Small intestine (tissue), 7 donors: ENCODE measurements at regions not wholly inside any gene's neighbourhood (a gene's known extent, or its start where the extent isn't known, plus 50 kb on each side); places are given as distances from the start of the nearest gene placed in this dataset.

Experiments used
- DNase-seq, 2 donors: peaks; one replicate each; pipeline versions ENCODE4 v3.0.0 to v3.0.0-alpha.2; 2013
- FAIRE-seq: peaks from 2 replicates; lab custom pipeline; 2012; peaks lifted over from hg19 to GRCh38; lab: Jason Lieb, UNC
- H3K27ac ChIP-seq, 3 donors: one replicate each; pipeline ENCODE4 v1.5.1; 2013; ENCODE audit warnings: low read length in 2 of 3, mild to moderate bottlenecking in 2 of 3, control low read depth in 1 of 3, inconsistent platforms in 1 of 3, low read depth in 1 of 3, moderate library complexity in 1 of 3
- H3K27me3 ChIP-seq, 3 donors: one replicate each; pipeline ENCODE4 v1.6.1; 2013; ENCODE audit warnings: low read length in 3 of 3, inconsistent platforms in 1 of 3; ENCODE audit not compliant: control insufficient read depth in 3 of 3, insufficient read depth in 3 of 3
- H3K36me3 ChIP-seq, 3 donors: one replicate each; pipeline ENCODE4 v1.6.1; 2013; ENCODE audit warnings: low read length in 3 of 3, inconsistent platforms in 1 of 3, low read depth in 1 of 3, mild to moderate bottlenecking in 1 of 3, moderate library complexity in 1 of 3; ENCODE audit not compliant: control insufficient read depth in 3 of 3, insufficient read depth in 2 of 3
- H3K4me1 ChIP-seq, 3 donors: one replicate each; pipeline ENCODE4 v1.6.1; 2013; ENCODE audit warnings: low read length in 2 of 3, inconsistent platforms in 1 of 3, low read depth in 1 of 3, mild to moderate bottlenecking in 1 of 3, moderate library complexity in 1 of 3; ENCODE audit not compliant: control insufficient read depth in 3 of 3, insufficient read depth in 2 of 3
- H3K4me3 ChIP-seq, 3 donors: one replicate each; pipeline ENCODE4 v1.5.1; 2013; ENCODE audit warnings: low read length in 3 of 3, control low read depth in 1 of 3, inconsistent platforms in 1 of 3, low read depth in 1 of 3, mild to moderate bottlenecking in 1 of 3, moderate library complexity in 1 of 3
- H3K9me3 ChIP-seq, 2 donors: one replicate each; pipeline ENCODE4 v1.6.1; 2013; ENCODE audit warnings: low read depth in 1 of 2, low read length in 1 of 2; ENCODE audit not compliant: control insufficient read depth in 2 of 2, insufficient read depth in 1 of 2
- whole genome bisulfite sequencing, 3 donors: extraction: QIAGEN DNeasy Blood & Tissue Kit; methylation state at CpG; one replicate each; pipeline ENCODE4 v1.1.7; 2013; 5-methylcytosine and 5-hydroxymethylcytosine counted together
- donor health status: healthy with polysubstance abuse.
- donor health status: control.
- donor health status: control.
- donor health status: Bipolar disorder and iron deficiency.
- donor health status: healthy.

- no peaks in the 10 kb centered on the region for H3K4me1 ChIP-seq
- H3K9me3 ChIP-seq: no peaks in the 10 kb centered on the region
- no peak overlapping the region for H3K27ac ChIP-seq
- peaks cover 0 to 3% (median 0%) of the 10 kb centered on the region in 3 donors for H3K27me3 ChIP-seq
- FAIRE-seq (no peak), DNase-seq (peak; percentile 62 to 70)
- WGBS, 3 donors: 34 to 46% (median 34%) methylated on average over 12 of the region's 12 CpGs
- no peaks in the 10 kb centered on the region for H3K36me3 ChIP-seq
- H3K4me3 ChIP-seq: no peak overlapping the region
These were observed 287.3 kb downstream of the COG6 start for GRCh38 chr13:39942552-39943273.

- H3K9me3 ChIP-seq: no peaks in the 10 kb centered on the region
- FAIRE-seq: no peak
These were observed 288.2 kb downstream of the COG6 start for GRCh38 chr13:39943711-39944110.

GRCh38 chr13:39945226-39945625 is 289.8 kb downstream of the COG6 start:
- no peak for FAIRE-seq
- Histone ChIP-seq H3K4me1 (no peaks in the 10 kb centered on the region), H3K27ac (no peak overlapping the region), H3K36me3 (no peaks in the 10 kb centered on the region), H3K27me3 (peaks cover 0 to 3% (median 0%) of the 10 kb centered on the region in 3 donors), H3K9me3 (no peaks in the 10 kb centered on the region), H3K4me3 (no peak overlapping the region)
- no peak for DNase-seq
- WGBS, 3 donors: 49 to 71% (median 69%) methylated on average over 4 of the region's 4 CpGs

More at GRCh38 chr13:39943711-39944110, 288.2 kb downstream of the COG6 start:
- Histone ChIP-seq H3K27me3 (peaks cover 0 to 3% (median 0%) of the 10 kb centered on the region in 3 donors), H3K4me3 (no peak overlapping the region), H3K4me1 (no peaks in the 10 kb centered on the region), H3K27ac (no peak overlapping the region), H3K36me3 (no peaks in the 10 kb centered on the region)
- WGBS, 3 donors: 49 to 64% (median 53%) methylated on average over 6 of the region's 6 CpGs
- no peak for DNase-seq

DNA sequence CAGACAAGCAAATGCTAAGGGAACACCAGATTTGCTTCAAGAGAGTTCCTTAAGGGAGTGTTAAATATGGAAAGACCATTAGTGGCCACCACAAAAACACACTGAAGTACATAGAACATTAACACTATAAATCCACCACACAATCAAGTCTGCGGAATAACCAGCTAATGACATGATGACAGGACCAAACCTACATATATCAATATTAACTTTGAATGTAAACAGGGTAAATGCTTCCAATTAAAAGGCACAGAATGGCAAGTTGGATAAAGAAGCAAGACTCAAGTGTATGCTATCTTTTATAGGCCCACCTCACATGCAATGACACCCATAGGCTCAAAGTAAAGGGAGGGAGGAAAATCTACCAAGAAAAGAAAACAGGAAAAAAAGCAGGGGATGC is 291.3 kb downstream of the COG6 start:
- no peaks in the 10 kb centered on the region for H3K36me3 ChIP-seq
- FAIRE-seq (no peak), DNase-seq (no peak)
- H3K4me3 ChIP-seq: no peak overlapping the region
- no peak overlapping the region for H3K27ac ChIP-seq
- 91 to 100% (median 92%) methylated on average over 1 of the region's 1 CpG for WGBS, 3 donors
- peaks cover 0 to 3% (median 0%) of the 10 kb centered on the region in 3 donors for H3K27me3 ChIP-seq
- H3K9me3 ChIP-seq: no peaks in the 10 kb centered on the region
- no peaks in the 10 kb centered on the region for H3K4me1 ChIP-seq

GRCh38 chr13:39951301-39951700 is 295.8 kb downstream of the COG6 start:
- Histone ChIP-seq H3K9me3 (no peaks in the 10 kb centered on the region), H3K4me1 (no peaks in the 10 kb centered on the region), H3K27me3 (no peaks in the 10 kb centered on the region), H3K36me3 (no peaks in the 10 kb centered on the region), H3K4me3 (no peak overlapping the region), H3K27ac (no peak overlapping the region)
- WGBS, 3 donors: 83 to 88% (median 83%) methylated on average over 3 of the region's 3 CpGs
- FAIRE-seq (no peak), DNase-seq (no peak)

- Histone ChIP-seq H3K27ac (no peak overlapping the region), H3K36me3 (no peaks in the 10 kb centered on the region), H3K9me3 (no peaks in the 10 kb centered on the region), H3K4me3 (no peak overlapping the region), H3K4me1 (no peaks in the 10 kb centered on the region), H3K27me3 (no peaks in the 10 kb centered on the region)
- FAIRE-seq (no peak), DNase-seq (peak in 1 of 2 donors; percentile 18)
- 34 to 59% (median 58%) methylated on average over 4 of the region's 4 CpGs for WGBS, 3 donors
These were observed 297.1 kb downstream of the COG6 start for GRCh38 chr13:39952249-39953233.

DNA sequence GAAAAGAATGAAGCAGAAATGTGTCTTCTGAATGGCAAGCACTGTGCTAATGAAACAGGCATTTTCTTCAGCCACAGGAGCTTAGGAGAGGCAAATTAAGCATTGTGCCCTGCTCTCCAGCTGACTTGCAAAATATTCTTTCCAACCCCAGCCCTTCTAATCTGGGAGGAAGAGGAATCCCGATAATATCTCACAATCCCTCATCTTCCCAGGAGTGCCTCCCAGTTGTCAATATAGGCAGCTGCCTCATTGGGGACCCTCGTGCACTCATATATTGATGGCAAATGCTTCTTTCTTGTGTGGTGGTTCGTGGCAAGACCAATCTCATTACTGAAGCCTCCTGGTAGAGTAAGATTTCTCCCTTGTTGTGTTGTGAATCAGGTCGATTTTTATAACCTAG is 299.0 kb downstream of the COG6 start:
- WGBS, 3 donors: 57 to 62% (median 61%) methylated on average over 4 of the region's 4 CpGs
- FAIRE-seq: no peak

GRCh38 chr13:39955560-39955959 is 300.1 kb downstream of the COG6 start:
- no peak overlapping the region for H3K27ac ChIP-seq
- no peaks in the 10 kb centered on the region for H3K4me1 ChIP-seq
- H3K4me3 ChIP-seq: no peak overlapping the region
- FAIRE-seq (no peak), DNase-seq (no peak)
- no peaks in the 10 kb centered on the region for H3K36me3 ChIP-seq
- H3K9me3 ChIP-seq: no peaks in the 10 kb centered on the region
- no peaks in the 10 kb centered on the region for H3K27me3 ChIP-seq
- 76 to 90% (median 82%) methylated on average over 1 of the region's 1 CpG for WGBS, 3 donors

More for the DNA sequence above, 299.0 kb downstream of the COG6 start:
- Histone ChIP-seq H3K9me3 (no peaks in the 10 kb centered on the region), H3K27ac (no peak overlapping the region), H3K36me3 (no peaks in the 10 kb centered on the region), H3K27me3 (no peaks in the 10 kb centered on the region), H3K4me3 (no peak overlapping the region), H3K4me1 (no peaks in the 10 kb centered on the region)
- no peak for DNase-seq
